GM23338 (cell line): ENCODE measurements at regions not wholly inside any gene's neighbourhood (a gene's known extent, or its start where the extent isn't known, plus 50 kb on each side); places are given as distances from the start of the nearest gene placed in this dataset.

ENCODE experiments used
- ATAC-seq: fragments of 200-7000 bp; cut with Tn5 transposase; 3 replicates; pipeline ENCODE4 v1.9.1; 2020
- DNase-seq: peaks from one replicate; pipeline ENCODE4 v3.0.0-alpha.2; 2015; ENCODE audit warnings: low spot score
- H2AFZ ChIP-seq: fragments of 200-600 bp; sonication (generic); 2 replicates; pipeline ENCODE4 v1.8.0; 2016; ENCODE audit warnings: antibody characterized with exemption, mild to moderate bottlenecking, moderate library complexity
- H3F3A ChIP-seq: fragments of 200-600 bp; sonication (generic); replicated peaks from 2 replicates; pipeline ENCODE4 v1.8.0; 2017; ENCODE audit warnings: antibody characterized with exemption, mixed run types, low read depth
- H3K27ac ChIP-seq: fragments of 200-600 bp; sonication (generic); 2 replicates; pipeline ENCODE4 v1.6.1; 2016; ENCODE audit warnings: low read depth
- H3K27me3 ChIP-seq: fragments of 200-600 bp; sonication (generic); 2 replicates; pipeline ENCODE4 v1.8.0; 2016; ENCODE audit warnings: mild to moderate bottlenecking, mixed run types, moderate library complexity; ENCODE audit not compliant: insufficient read depth
- H3K36me3 ChIP-seq: fragments of 200-600 bp; sonication (generic); 2 replicates; pipeline ENCODE4 v1.8.0; 2016; ENCODE audit warnings: mild to moderate bottlenecking; ENCODE audit not compliant: insufficient read depth
- H3K4me1 ChIP-seq: fragments of 200-600 bp; sonication (generic); 2 replicates; pipeline ENCODE4 v1.8.0; 2016; ENCODE audit warnings: mild to moderate bottlenecking, moderate library complexity; ENCODE audit not compliant: insufficient read depth
- H3K4me2 ChIP-seq: fragments of 200-600 bp; sonication (generic); 2 replicates; pipeline ENCODE4 v1.7.1; 2017; ENCODE audit warnings: mixed run types
- H3K4me3 ChIP-seq: fragments of 200-600 bp; sonication (generic); 2 replicates; pipeline ENCODE4 v1.6.1; 2016; ENCODE audit warnings: mixed run types
- H3K79me2 ChIP-seq: fragments of 200-600 bp; sonication (generic); replicated peaks from 2 replicates; pipeline ENCODE4 v1.8.0; 2017; ENCODE audit warnings: mild to moderate bottlenecking; ENCODE audit not compliant: insufficient read depth
- H3K9me2 ChIP-seq: fragments of 200-600 bp; sonication (generic); 2 replicates; pipeline ENCODE4 v1.8.0; 2017; ENCODE audit not compliant: insufficient read depth
- H4K20me1 ChIP-seq: fragments of 200-600 bp; sonication (generic); replicated peaks from 2 replicates; pipeline ENCODE4 v1.8.0; 2017; ENCODE audit warnings: mild to moderate bottlenecking; ENCODE audit not compliant: insufficient read depth
- H3K27ac Mint-ChIP-seq: 2 replicates; pipeline ENCODE4 v1.8.0; 2020; ENCODE audit warnings: inconsistent platforms, mild to moderate bottlenecking, moderate library complexity, mixed read lengths
- H3K27me3 Mint-ChIP-seq: 3 replicates; pipeline ENCODE4 v1.8.0; 2022; ENCODE audit warnings: low read depth, mild to moderate bottlenecking, moderate library complexity, mixed read lengths, inconsistent platforms; ENCODE audit not compliant: insufficient read depth, poor library complexity
- H3K36me3 Mint-ChIP-seq: 3 replicates; pipeline ENCODE4 v1.8.0; 2021; ENCODE audit warnings: low read depth, mild to moderate bottlenecking, inconsistent platforms, moderate library complexity, mixed read lengths
- H3K4me1 Mint-ChIP-seq: 3 replicates; pipeline ENCODE4 v1.8.0; 2020; ENCODE audit warnings: mild to moderate bottlenecking, inconsistent platforms, mixed read lengths
- H3K4me3 Mint-ChIP-seq: 3 replicates; pipeline ENCODE4 v1.8.0; 2021; ENCODE audit warnings: moderate library complexity, mild to moderate bottlenecking, inconsistent platforms, mixed read lengths
- H3K9me3 Mint-ChIP-seq: 3 replicates; pipeline ENCODE4 v1.8.0; 2020; ENCODE audit warnings: moderate library complexity, mild to moderate bottlenecking, inconsistent platforms, mixed read lengths
- CREB1 ChIP-seq: fragments of 250-450 bp; sonication (Bioruptor Pico); IDR thresholded peaks from 2 replicates; pipeline ENCODE4 v1.5.0; 2020; ENCODE audit warnings: low read depth, mild to moderate bottlenecking, moderate library complexity
- EZH2 ChIP-seq: fragments of 200-600 bp; sonication (generic); IDR thresholded peaks from one replicate; pipeline ENCODE4 v1.8.0; 2017; ENCODE audit warnings: antibody characterized with exemption, mild to moderate bottlenecking, low read depth; ENCODE audit not compliant: unreplicated experiment
- EZH2phosphoT487 ChIP-seq: fragments of 200-600 bp; sonication (generic); IDR thresholded peaks from one replicate; pipeline ENCODE4 v1.8.1; 2018; ENCODE audit warnings: antibody characterized with exemption; ENCODE audit not compliant: unreplicated experiment
- JUNB ChIP-seq: IDR thresholded peaks from one replicate; pipeline ENCODE4 v1.6.1; 2016; ENCODE audit warnings: antibody characterized with exemption; ENCODE audit not compliant: unreplicated experiment
- NANOG ChIP-seq: IDR thresholded peaks from 2 replicates; pipeline ENCODE4 v1.6.1; 2016; ENCODE audit warnings: antibody characterized with exemption, borderline replicate concordance
- POLR2AphosphoS5 ChIP-seq: IDR thresholded peaks from 2 replicates; pipeline ENCODE4 v1.6.1; 2016; ENCODE audit warnings: antibody characterized with exemption, low read depth
- STAT1 ChIP-seq: IDR thresholded peaks from one replicate; pipeline ENCODE4 v1.6.1; 2016; ENCODE audit warnings: antibody characterized with exemption; ENCODE audit not compliant: unreplicated experiment
- ZNF114 ChIP-seq: fragments of 250-450 bp; sonication (Bioruptor Pico); IDR thresholded peaks from 2 replicates; pipeline ENCODE4 v1.5.0; 2020; ENCODE audit warnings: mild to moderate bottlenecking, moderate library complexity
- ZNF331 ChIP-seq: fragments of 250-450 bp; sonication (Bioruptor Pico); IDR thresholded peaks from 2 replicates; pipeline ENCODE4 v1.5.0; 2020; ENCODE audit warnings: low read depth, mild to moderate bottlenecking, moderate library complexity
- TF ChIP-seq, protein P1 (sequence below): fragments of 250-450 bp; sonication (Bioruptor Pico); IDR thresholded peaks from 2 replicates; pipeline ENCODE4 v1.5.0; 2020; ENCODE audit warnings: mild to moderate bottlenecking, moderate library complexity
- TF ChIP-seq, protein P2 (sequence below), 2 experiments: fragments of 200-600 bp in 1 of 2; sonication (generic) in 1 of 2; conservative IDR thresholded peaks; 2 replicates each; pipeline versions ENCODE4 v1.5.1 to v1.6.1; 2016 to 2017; ENCODE audit warnings: antibody characterized with exemption in 2 of 2, low read depth in 2 of 2, mild to moderate bottlenecking in 2 of 2, moderate library complexity in 1 of 2
- TF ChIP-seq, protein P3 (sequence below): IDR thresholded peaks from 2 replicates; pipeline ENCODE4 v1.6.1; 2016; ENCODE audit warnings: antibody characterized with exemption

DNA sequence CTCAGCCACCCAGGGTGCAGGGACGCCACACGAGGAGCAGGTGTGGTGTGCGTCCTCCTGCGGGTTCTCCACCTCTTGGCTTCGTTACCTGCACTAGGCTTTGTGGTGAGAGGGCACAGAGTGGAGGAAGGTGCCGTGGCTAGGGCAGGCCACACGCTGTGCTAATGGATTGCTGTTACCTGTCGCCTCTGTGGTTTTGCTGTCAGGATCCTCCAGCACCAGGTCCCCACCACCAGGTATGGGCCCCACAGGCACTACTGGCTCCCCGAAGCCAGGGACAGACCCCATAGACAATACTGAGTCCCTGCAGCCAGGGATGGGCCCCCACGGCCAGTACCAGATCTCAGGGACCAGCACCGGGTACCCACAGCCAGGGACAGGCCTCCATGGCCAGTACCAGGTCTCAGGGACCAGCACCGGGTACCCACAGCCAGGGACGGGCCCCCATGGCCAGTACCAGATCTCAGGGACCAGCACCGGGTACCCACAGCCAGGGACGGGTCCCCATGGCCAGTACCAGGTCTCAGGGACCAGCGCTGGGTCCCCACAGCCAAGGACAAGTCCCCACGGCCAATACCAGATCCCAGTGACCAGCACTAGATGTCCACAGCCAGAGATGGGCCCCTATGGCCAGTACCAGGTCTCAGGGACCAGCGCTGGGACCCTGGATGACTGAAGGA is 315.6 kb downstream of the SEC14L1 start:
- Histone ChIP-seq H3K27me3 (no peaks in the 10 kb centered on the region), H3K27ac (no peak overlapping the region), H2AFZ (no peak overlapping the region), H3K79me2 (peaks cover 82% of the 10 kb centered on the region), H3K36me3 (no peaks in the 10 kb centered on the region), H3K9me2 (no peaks in the 10 kb centered on the region), H4K20me1 (peaks cover 14% of the 10 kb centered on the region; the same call in 1 of the 2 replicates), H3K4me3 (no peak overlapping the region), H3K4me2 (no peak overlapping the region), H3F3A (peaks cover 6% of the 10 kb centered on the region; the same call in 1 of the 2 replicates), H3K4me1 (peaks cover 38% of the 10 kb centered on the region)
- Mint-ChIP-seq H3K4me1 (peaks cover 72% of the 10 kb centered on the region), H3K27me3 (peaks cover 42% of the 10 kb centered on the region), H3K4me3 (no peak overlapping the region), H3K36me3 (peaks cover 4% of the 10 kb centered on the region; the same call in 1 of the 3 replicates), H3K9me3 (no peaks in the 10 kb centered on the region), H3K27ac (no peak overlapping the region)
- DNase-seq (no peak), ATAC-seq (no peak)
- no peak for TF ChIP-seq ZNF331 (CRISPR knock-in tag)
- TF ChIP-seq, protein P1, sequence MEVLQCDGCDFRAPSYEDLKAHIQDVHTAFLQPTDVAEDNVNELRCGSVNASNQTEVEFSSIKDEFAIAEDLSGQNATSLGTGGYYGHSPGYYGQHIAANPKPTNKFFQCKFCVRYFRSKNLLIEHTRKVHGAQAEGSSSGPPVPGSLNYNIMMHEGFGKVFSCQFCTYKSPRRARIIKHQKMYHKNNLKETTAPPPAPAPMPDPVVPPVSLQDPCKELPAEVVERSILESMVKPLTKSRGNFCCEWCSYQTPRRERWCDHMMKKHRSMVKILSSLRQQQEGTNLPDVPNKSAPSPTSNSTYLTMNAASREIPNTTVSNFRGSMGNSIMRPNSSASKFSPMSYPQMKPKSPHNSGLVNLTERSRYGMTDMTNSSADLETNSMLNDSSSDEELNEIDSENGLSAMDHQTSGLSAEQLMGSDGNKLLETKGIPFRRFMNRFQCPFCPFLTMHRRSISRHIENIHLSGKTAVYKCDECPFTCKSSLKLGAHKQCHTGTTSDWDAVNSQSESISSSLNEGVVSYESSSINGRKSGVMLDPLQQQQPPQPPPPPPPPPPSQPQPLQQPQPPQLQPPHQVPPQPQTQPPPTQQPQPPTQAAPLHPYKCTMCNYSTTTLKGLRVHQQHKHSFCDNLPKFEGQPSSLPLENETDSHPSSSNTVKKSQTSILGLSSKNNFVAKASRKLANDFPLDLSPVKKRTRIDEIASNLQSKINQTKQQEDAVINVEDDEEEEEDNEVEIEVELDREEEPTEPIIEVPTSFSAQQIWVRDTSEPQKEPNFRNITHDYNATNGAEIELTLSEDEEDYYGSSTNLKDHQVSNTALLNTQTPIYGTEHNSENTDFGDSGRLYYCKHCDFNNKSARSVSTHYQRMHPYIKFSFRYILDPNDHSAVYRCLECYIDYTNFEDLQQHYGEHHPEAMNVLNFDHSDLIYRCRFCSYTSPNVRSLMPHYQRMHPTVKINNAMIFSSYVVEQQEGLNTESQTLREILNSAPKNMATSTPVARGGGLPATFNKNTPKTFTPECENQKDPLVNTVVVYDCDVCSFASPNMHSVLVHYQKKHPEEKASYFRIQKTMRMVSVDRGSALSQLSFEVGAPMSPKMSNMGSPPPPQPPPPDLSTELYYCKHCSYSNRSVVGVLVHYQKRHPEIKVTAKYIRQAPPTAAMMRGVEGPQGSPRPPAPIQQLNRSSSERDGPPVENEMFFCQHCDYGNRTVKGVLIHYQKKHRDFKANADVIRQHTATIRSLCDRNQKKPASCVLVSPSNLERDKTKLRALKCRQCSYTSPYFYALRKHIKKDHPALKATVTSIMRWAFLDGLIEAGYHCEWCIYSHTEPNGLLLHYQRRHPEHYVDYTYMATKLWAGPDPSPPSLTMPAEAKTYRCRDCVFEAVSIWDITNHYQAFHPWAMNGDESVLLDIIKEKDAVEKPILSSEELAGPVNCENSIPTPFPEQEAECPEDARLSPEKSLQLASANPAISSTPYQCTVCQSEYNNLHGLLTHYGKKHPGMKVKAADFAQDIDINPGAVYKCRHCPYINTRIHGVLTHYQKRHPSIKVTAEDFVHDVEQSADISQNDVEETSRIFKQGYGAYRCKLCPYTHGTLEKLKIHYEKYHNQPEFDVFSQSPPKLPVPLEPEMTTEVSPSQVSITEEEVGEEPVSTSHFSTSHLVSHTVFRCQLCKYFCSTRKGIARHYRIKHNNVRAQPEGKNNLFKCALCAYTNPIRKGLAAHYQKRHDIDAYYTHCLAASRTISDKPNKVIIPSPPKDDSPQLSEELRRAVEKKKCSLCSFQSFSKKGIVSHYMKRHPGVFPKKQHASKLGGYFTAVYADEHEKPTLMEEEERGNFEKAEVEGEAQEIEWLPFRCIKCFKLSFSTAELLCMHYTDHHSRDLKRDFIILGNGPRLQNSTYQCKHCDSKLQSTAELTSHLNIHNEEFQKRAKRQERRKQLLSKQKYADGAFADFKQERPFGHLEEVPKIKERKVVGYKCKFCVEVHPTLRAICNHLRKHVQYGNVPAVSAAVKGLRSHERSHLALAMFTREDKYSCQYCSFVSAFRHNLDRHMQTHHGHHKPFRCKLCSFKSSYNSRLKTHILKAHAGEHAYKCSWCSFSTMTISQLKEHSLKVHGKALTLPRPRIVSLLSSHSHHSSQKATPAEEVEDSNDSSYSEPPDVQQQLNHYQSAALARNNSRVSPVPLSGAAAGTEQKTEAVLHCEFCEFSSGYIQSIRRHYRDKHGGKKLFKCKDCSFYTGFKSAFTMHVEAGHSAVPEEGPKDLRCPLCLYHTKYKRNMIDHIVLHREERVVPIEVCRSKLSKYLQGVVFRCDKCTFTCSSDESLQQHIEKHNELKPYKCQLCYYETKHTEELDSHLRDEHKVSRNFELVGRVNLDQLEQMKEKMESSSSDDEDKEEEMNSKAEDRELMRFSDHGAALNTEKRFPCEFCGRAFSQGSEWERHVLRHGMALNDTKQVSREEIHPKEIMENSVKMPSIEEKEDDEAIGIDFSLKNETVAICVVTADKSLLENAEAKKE (CRISPR knock-in tag): no peak

DNA sequence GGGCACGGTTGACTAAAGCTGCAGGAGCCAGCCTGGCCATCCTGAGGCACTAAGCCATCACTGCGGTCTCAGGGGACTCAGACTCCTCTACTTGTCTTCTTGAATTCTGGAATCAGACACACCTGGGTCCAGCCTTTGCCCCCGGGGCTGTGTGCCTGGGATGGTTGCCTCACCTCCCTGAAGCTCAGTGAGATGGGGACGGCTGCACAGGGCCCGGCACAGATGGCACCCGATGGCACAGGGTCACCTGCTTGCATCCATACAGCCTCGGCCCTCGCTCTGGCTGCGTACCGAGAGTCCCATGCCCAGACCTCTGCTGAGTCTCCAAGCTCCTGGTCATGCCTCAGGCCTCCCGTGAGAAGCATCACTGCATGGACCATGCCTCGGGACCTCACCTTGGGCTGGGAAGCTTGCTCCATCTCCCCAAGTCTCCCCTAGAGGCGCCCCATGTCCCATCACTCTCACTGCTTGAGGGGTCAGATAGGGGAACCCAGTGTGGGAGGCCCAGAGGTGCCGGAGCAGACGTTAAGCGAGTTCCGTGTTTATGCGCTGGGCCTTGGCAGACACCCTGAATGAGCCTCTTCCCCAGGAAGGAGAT is 316.3 kb downstream of the SEC14L1 start:
- Histone ChIP-seq H3K27me3 (no peaks in the 10 kb centered on the region), H3K9me2 (no peaks in the 10 kb centered on the region), H4K20me1 (peaks cover 17% of the 10 kb centered on the region; the same call in 1 of the 2 replicates), H3K4me3 (no peak overlapping the region), H3K27ac (no peak overlapping the region), H2AFZ (no peak overlapping the region), H3K4me2 (no peak overlapping the region), H3K4me1 (peaks cover 43% of the 10 kb centered on the region), H3K36me3 (no peaks in the 10 kb centered on the region), H3F3A (0 out of 2 replicates have a peak, but pooled peaks cover 3% of the 10 kb centered on the region), H3K79me2 (peaks cover 84% of the 10 kb centered on the region)
- DNase-seq: no peak
- H3K4me3 Mint-ChIP-seq: no peak overlapping the region
- peaks cover 75% of the 10 kb centered on the region for H3K4me1 Mint-ChIP-seq
- H3K36me3 Mint-ChIP-seq: peaks cover 4% of the 10 kb centered on the region; the same call in 1 of the 3 replicates
- peaks cover 39% of the 10 kb centered on the region for H3K27me3 Mint-ChIP-seq
- ATAC-seq: no peak
- H3K9me3 Mint-ChIP-seq: no peaks in the 10 kb centered on the region
- H3K27ac Mint-ChIP-seq: no peak overlapping the region
- TF ChIP-seq, protein P2, sequence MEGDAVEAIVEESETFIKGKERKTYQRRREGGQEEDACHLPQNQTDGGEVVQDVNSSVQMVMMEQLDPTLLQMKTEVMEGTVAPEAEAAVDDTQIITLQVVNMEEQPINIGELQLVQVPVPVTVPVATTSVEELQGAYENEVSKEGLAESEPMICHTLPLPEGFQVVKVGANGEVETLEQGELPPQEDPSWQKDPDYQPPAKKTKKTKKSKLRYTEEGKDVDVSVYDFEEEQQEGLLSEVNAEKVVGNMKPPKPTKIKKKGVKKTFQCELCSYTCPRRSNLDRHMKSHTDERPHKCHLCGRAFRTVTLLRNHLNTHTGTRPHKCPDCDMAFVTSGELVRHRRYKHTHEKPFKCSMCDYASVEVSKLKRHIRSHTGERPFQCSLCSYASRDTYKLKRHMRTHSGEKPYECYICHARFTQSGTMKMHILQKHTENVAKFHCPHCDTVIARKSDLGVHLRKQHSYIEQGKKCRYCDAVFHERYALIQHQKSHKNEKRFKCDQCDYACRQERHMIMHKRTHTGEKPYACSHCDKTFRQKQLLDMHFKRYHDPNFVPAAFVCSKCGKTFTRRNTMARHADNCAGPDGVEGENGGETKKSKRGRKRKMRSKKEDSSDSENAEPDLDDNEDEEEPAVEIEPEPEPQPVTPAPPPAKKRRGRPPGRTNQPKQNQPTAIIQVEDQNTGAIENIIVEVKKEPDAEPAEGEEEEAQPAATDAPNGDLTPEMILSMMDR (conservative IDR thresholded peaks at IDR 0.05; ENCODE audit: low read depth in 2 of 2): no peak
- TF ChIP-seq POLR2AphosphoS5 (no peak), ZNF114 (no peak), EZH2phosphoT487 (no peak), NANOG (no peak), STAT1 (no peak), ZNF331 (CRISPR knock-in tag) (no peak), JUNB (no peak), CREB1 (CRISPR knock-in tag) (no peak), EZH2 (no peak)
- TF ChIP-seq, protein P3, sequence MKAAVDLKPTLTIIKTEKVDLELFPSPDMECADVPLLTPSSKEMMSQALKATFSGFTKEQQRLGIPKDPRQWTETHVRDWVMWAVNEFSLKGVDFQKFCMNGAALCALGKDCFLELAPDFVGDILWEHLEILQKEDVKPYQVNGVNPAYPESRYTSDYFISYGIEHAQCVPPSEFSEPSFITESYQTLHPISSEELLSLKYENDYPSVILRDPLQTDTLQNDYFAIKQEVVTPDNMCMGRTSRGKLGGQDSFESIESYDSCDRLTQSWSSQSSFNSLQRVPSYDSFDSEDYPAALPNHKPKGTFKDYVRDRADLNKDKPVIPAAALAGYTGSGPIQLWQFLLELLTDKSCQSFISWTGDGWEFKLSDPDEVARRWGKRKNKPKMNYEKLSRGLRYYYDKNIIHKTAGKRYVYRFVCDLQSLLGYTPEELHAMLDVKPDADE: no peak
